Endothelial cell of umbilical vein (primary cell): ENCODE measurements at regions not wholly inside any gene's neighbourhood (a gene's known extent, or its start where the extent isn't known, plus 50 kb on each side); places are given as distances from the start of the nearest gene placed in this dataset.

Experiments
- BruUV-seq: library from RNA; stranded (reverse); fragments of 400-500 nt; replicated peaks from 2 replicates; lab custom pipeline; 2021; lab: Mats Ljungman, UMichigan
- CTCF ChIA-PET: fragments of 300-600, 350-600 bp; sonication (Branson Sonifier 250); formaldehyde crosslinking; loops from one replicate; lab custom pipeline; 2021; ENCODE audit warnings: antibody characterized with exemption, inconsistent platforms; lab: Charles Lee
- POLR2A ChIA-PET: fragments of 300-600, 350-600 bp; sonication (Branson Sonifier 250); formaldehyde crosslinking; loops from one replicate; lab custom pipeline; 2021; ENCODE audit warnings: antibody characterized with exemption, inconsistent platforms; lab: Charles Lee
- DNase-seq: peaks from one replicate; pipeline ENCODE4 v3.0.0-alpha.2; 2011; ENCODE audit warnings: low read depth, low spot score
- FAIRE-seq: peaks from 2 replicates; lab custom pipeline; 2011; peaks lifted over from hg19 to GRCh38; lab: Jason Lieb, UNC
- H2AFZ ChIP-seq: 2 replicates; pipeline ENCODE4 v1.6.0; 2012; ENCODE audit warnings: low read depth, low read length, control low read depth, inconsistent platforms
- H3K27ac ChIP-seq: 2 replicates; pipeline ENCODE4 v1.5.1; 2011; ENCODE audit warnings: low read depth, mild to moderate bottlenecking, control low read depth, low read length, moderate library complexity; ENCODE audit not compliant: insufficient read depth
- H3K27me3 ChIP-seq, 2 experiments: 2 replicates each; pipeline versions ENCODE4 v1.6.0 to v1.6.1; 2011; ENCODE audit warnings: low read length in 2 of 2, mixed read lengths in 1 of 2; ENCODE audit not compliant: control insufficient read depth in 2 of 2, insufficient read depth in 2 of 2
- H3K36me3 ChIP-seq, 2 experiments: 2 replicates in 1 of 2; 3 replicates in 1 of 2; pipeline ENCODE4 v1.5.1; 2011; ENCODE audit warnings: low read length in 2 of 2, mild to moderate bottlenecking in 1 of 2, moderate library complexity in 1 of 2; ENCODE audit not compliant: control insufficient read depth in 2 of 2, insufficient read depth in 2 of 2; ENCODE audit errors: extremely low read depth in 1 of 2
- H3K4me1 ChIP-seq: 3 replicates; pipeline ENCODE4 v1.5.1; 2011; ENCODE audit warnings: mild to moderate bottlenecking, low read length; ENCODE audit not compliant: control insufficient read depth, insufficient read depth; ENCODE audit errors: extremely low read depth
- H3K4me2 ChIP-seq: 2 replicates; pipeline ENCODE4 v1.6.1; 2011; ENCODE audit warnings: low read length, control low read depth, mixed read lengths; ENCODE audit not compliant: insufficient read depth
- H3K4me3 ChIP-seq, 3 experiments: fragments of 200-600 bp in 1 of 3; sonication (generic), shearing (Covaris generic) in 1 of 3; replicated peaks in 1 of 3; 2 replicates each; pipeline ENCODE4 v1.5.1; 2011 to 2016; ENCODE audit warnings: control low read depth in 3 of 3, low read length in 3 of 3, mild to moderate bottlenecking in 2 of 3, inconsistent platforms in 1 of 3, low read depth in 1 of 3, moderate library complexity in 1 of 3; ENCODE audit not compliant: insufficient read depth in 1 of 3
- H3K79me2 ChIP-seq: 2 replicates; pipeline ENCODE4 v1.6.0; 2012; ENCODE audit warnings: low read length, inconsistent platforms; ENCODE audit not compliant: control insufficient read depth, insufficient read depth
- H3K9ac ChIP-seq: replicated peaks from 2 replicates; pipeline ENCODE3; 2011; ENCODE audit warnings: low read length, control low read depth; ENCODE audit not compliant: insufficient read depth; ENCODE audit errors: extremely low read depth
- H3K9me1 ChIP-seq: replicated peaks from 3 replicates; pipeline ENCODE4 v1.6.0; 2011; ENCODE audit warnings: mild to moderate bottlenecking, low read length; ENCODE audit not compliant: control insufficient read depth, insufficient read depth; ENCODE audit errors: extremely low read depth
- H3K9me3 ChIP-seq: replicated peaks from 2 replicates; pipeline ENCODE4 v1.5.1; 2012; ENCODE audit warnings: low read length, inconsistent platforms; ENCODE audit not compliant: control insufficient read depth, insufficient read depth
- H4K20me1 ChIP-seq: replicated peaks from 2 replicates; pipeline ENCODE3; 2011; ENCODE audit warnings: mild to moderate bottlenecking, low read length; ENCODE audit not compliant: control insufficient read depth, insufficient read depth; ENCODE audit errors: extremely low read depth
- CTCF ChIP-seq, 2 donors: IDR thresholded peaks; 1 replicate in 1 of 2; 2 replicates in 1 of 2; pipeline ENCODE4 v1.5.1; 2011; ENCODE audit warnings: low read length in 2 of 2, mild to moderate bottlenecking in 2 of 2, moderate library complexity in 2 of 2, control low read depth in 1 of 2, inconsistent platforms in 1 of 2, low read depth in 1 of 2; ENCODE audit not compliant: insufficient read depth in 1 of 2; ENCODE audit errors: extremely low read depth in 1 of 2
- EZH2 ChIP-seq: IDR thresholded peaks from 2 replicates; pipeline ENCODE4 v1.6.1; 2012; ENCODE audit warnings: borderline replicate concordance, low read depth, mild to moderate bottlenecking, moderate library complexity, low read length, inconsistent platforms; ENCODE audit not compliant: severe bottlenecking
- FOS ChIP-seq: IDR thresholded peaks from 2 replicates; pipeline ENCODE4 v1.6.1; 2011; ENCODE audit warnings: mild to moderate bottlenecking, low read length, moderate library complexity, borderline replicate concordance; ENCODE audit not compliant: insufficient read depth
- GATA2 ChIP-seq: IDR thresholded peaks from 2 replicates; pipeline ENCODE4 v1.7.0; 2011; ENCODE audit warnings: low read depth, mild to moderate bottlenecking, moderate library complexity, mixed read lengths, low read length; ENCODE audit not compliant: insufficient read length, insufficient read depth
- JUN ChIP-seq: IDR thresholded peaks from 2 replicates; pipeline ENCODE4 v1.6.1; 2011; ENCODE audit warnings: borderline replicate concordance, low read depth; ENCODE audit not compliant: insufficient read length, insufficient read depth
- MYC ChIP-seq: IDR thresholded peaks from one replicate; pipeline ENCODE4 v1.6.1; 2011; ENCODE audit warnings: mild to moderate bottlenecking, low read depth, low read length
- POLR2A ChIP-seq: IDR thresholded peaks from 2 replicates; pipeline ENCODE4 v1.6.1; 2012; ENCODE audit warnings: low read depth, mild to moderate bottlenecking, control low read depth, low read length
- POLR2AphosphoS5 ChIP-seq: IDR thresholded peaks from 2 replicates; pipeline ENCODE4 v1.6.1; 2012; ENCODE audit warnings: low read depth, mild to moderate bottlenecking, control low read depth, low read length, moderate library complexity; ENCODE audit not compliant: insufficient read depth
- dilution Hi-C: fragments of 300-500 bp; cut with MboI; formaldehyde crosslinking; loops from one replicate; pipeline ENCODE4 v1.15.0; 2019; ENCODE audit warnings: low sequenced_read_pairs; ENCODE audit not compliant: extremely low pct_ligation_motif_present
- intact Hi-C: fragments of 100-400 bp; cut with micrococcal nuclease; formaldehyde crosslinking; loops from one replicate; pipeline ENCODE4 v1.10.0; 2022
- TF ChIP-seq, protein P1 (sequence below): IDR thresholded peaks from 2 replicates; pipeline ENCODE4 v1.6.1; 2011; ENCODE audit not compliant: insufficient read depth, insufficient read length

DNA sequence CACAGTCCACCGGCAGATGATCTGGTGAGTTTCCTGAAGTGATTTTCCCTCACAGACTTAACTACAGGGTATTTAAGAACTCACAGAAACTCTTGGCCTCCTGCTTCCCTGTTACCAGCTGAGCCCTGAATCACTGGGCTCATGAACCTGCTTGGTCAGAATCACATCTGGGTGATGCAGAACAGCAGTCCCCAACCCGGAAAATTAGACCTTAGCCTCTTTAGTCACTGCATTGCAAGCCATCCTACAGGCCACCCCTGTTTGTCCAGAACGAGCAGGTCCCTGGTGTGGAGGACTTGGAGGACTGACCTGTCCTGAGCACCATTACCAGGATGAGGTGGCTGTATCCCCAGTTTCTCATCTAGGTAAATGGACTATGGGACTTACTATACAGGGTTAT, 539.2 kb downstream of the TNS3 start:
- peaks cover 24% of the 10 kb centered on the region for H3K4me1 ChIP-seq
- no peak overlapping the region for H3K9ac ChIP-seq
- H2AFZ ChIP-seq: no peak overlapping the region
- TF ChIP-seq, protein P1, sequence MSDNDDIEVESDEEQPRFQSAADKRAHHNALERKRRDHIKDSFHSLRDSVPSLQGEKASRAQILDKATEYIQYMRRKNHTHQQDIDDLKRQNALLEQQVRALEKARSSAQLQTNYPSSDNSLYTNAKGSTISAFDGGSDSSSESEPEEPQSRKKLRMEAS: no peak
- no peak for TF ChIP-seq EZH2
- no peak for TF ChIP-seq JUN
- TF ChIP-seq CTCF (IDR thresholded peaks at IDR 0.05; ENCODE audit: extremely low read depth in 1 of 2, insufficient read depth in 1 of 2, low read depth in 1 of 2, low read length in 2 of 2): no peak
- TF ChIP-seq POLR2A: no peak
- no peak for TF ChIP-seq FOS
- no peak for TF ChIP-seq GATA2
- no peak for TF ChIP-seq POLR2AphosphoS5
- no peak for TF ChIP-seq MYC
- H4K20me1 ChIP-seq: no peaks in the 10 kb centered on the region
- H3K27ac ChIP-seq: no peak overlapping the region
- no peak overlapping the region for H3K4me2 ChIP-seq
- intact Hi-C loops: no loop called here
- no peaks in the 10 kb centered on the region for H3K9me3 ChIP-seq
- dilution Hi-C loops: no loop called here
- ChIA-PET POLR2A (no interaction called here), CTCF (interaction anchor here (1.2 kb wide), 1 partner anchor 265 kb away, joined by 3 read pairs; no protein-coding TSS in a partner anchor)
- no TSS peak for BruUV-seq
- no peaks in the 10 kb centered on the region for H3K9me1 ChIP-seq
- H3K4me3 ChIP-seq: no peak overlapping the region
- DNase-seq (no peak), FAIRE-seq (no peak)
- H3K27me3 ChIP-seq: no peaks in the 10 kb centered on the region
- no peaks in the 10 kb centered on the region for H3K36me3 ChIP-seq
- no peaks in the 10 kb centered on the region for H3K79me2 ChIP-seq
